ENCODE measurements at regions not wholly inside any gene's neighbourhood (a gene's known extent, or its start where the extent isn't known, plus 50 kb on each side); places are given as distances from the start of the nearest gene placed in this dataset.

DNA sequence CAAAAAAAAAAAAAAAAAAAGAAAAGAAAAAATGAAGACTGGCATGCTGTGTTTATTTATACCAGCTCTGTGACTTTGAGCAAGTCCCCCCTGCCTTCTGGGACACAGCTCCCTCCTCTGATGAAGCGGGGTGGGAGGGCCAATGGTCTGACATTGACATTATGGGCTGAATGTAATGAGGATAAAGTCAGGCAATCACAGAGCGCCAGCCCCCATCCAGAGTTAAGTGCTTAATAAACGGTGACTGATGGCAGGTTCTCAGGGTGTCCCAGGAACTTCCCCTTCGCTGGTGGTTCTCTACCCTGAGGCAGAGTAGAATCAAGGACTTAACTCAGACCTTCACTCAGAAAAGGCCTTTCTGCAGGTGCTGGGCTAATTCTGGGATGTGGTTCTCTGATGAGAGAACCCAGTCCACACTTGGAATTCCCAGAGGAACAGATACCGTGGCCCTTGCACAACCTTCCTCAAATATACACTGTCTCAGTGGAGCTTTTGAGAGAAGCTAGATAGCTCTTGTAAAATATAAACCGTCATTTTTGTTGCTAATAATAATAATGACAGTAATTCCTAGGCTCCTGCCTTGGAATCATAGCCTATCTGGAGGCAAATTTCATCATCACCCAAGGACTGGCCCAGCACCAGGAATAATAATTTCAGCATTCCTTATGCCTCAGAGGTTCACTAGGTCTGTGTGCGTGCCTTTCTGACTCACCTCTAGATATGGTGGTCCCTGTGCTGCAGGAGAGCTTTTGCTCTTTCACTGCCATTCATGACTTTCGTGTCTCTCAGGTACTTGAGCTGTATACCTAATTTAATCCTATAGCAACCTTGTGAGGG, 115.8 kb downstream of the RPLP1 start:
- TF ChIP-seq, protein P1, sequence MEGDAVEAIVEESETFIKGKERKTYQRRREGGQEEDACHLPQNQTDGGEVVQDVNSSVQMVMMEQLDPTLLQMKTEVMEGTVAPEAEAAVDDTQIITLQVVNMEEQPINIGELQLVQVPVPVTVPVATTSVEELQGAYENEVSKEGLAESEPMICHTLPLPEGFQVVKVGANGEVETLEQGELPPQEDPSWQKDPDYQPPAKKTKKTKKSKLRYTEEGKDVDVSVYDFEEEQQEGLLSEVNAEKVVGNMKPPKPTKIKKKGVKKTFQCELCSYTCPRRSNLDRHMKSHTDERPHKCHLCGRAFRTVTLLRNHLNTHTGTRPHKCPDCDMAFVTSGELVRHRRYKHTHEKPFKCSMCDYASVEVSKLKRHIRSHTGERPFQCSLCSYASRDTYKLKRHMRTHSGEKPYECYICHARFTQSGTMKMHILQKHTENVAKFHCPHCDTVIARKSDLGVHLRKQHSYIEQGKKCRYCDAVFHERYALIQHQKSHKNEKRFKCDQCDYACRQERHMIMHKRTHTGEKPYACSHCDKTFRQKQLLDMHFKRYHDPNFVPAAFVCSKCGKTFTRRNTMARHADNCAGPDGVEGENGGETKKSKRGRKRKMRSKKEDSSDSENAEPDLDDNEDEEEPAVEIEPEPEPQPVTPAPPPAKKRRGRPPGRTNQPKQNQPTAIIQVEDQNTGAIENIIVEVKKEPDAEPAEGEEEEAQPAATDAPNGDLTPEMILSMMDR (conservative IDR thresholded peaks at IDR 0.05): no peak
- no peak for TF ChIP-seq EZH2 (IDR thresholded peaks at IDR 0.05; ENCODE audit: low read depth)

Measured in PC-9 (cell line).